WI38 (cell line): ENCODE measurements at regions not wholly inside any gene's neighbourhood (a gene's known extent, or its start where the extent isn't known, plus 50 kb on each side); places are given as distances from the start of the nearest gene placed in this dataset.

Experiments used
- H3K4me3 ChIP-seq: 2 replicates; pipeline ENCODE4 v1.5.1; 2011; ENCODE audit warnings: low read depth, mild to moderate bottlenecking, control low read depth, low read length
- TF ChIP-seq, protein P1 (sequence below): IDR thresholded peaks from 2 replicates; pipeline ENCODE4 v1.5.1; 2012; ENCODE audit warnings: low read depth, mild to moderate bottlenecking, control low read depth, low read length

DNA sequence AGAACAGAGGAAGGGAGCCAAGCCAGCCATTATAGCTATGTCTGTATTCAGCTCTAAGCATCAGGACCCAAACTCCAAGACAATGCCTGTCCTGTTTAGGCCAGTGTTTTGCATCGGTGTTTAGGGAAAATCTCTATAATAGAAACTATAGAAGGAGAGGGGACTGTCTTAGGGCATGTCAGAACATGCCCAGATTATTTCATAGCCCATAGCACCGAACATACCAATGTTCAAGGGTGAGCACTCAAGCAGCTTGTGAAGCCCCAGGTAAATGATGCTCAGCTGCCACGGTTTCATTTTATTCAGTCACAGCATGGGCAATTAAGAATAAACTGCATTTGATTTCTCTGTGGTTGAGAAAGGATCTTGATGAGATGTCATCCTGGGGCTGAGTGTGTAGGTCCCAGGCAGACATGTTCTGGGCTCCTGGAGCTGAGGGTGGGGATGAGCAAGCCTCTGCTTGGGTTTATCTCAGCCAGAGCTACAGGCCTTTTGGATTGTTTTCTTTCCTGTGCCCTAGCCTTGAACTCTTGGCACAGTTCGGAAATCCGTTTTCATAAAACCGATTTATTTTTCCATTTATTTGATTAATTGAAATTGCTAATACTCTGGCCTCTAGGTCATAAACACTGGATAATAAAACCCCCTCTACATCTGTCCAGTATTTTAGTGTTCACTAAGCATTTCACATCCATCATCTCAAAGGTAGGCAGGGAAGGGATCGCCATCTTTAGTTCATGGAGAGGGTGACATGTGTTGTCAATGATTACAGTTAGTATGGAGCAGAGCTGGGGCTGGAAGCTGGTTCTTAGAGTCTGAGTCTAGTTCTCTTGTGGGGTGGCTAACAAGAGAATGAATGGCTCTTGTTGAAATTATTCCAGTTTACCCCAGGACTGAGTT lies 290.7 kb upstream of the ASIC2 start:
- TF ChIP-seq, protein P1, sequence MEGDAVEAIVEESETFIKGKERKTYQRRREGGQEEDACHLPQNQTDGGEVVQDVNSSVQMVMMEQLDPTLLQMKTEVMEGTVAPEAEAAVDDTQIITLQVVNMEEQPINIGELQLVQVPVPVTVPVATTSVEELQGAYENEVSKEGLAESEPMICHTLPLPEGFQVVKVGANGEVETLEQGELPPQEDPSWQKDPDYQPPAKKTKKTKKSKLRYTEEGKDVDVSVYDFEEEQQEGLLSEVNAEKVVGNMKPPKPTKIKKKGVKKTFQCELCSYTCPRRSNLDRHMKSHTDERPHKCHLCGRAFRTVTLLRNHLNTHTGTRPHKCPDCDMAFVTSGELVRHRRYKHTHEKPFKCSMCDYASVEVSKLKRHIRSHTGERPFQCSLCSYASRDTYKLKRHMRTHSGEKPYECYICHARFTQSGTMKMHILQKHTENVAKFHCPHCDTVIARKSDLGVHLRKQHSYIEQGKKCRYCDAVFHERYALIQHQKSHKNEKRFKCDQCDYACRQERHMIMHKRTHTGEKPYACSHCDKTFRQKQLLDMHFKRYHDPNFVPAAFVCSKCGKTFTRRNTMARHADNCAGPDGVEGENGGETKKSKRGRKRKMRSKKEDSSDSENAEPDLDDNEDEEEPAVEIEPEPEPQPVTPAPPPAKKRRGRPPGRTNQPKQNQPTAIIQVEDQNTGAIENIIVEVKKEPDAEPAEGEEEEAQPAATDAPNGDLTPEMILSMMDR, result no peak
- H3K4me3 ChIP-seq, result no peak overlapping the region

DNA sequence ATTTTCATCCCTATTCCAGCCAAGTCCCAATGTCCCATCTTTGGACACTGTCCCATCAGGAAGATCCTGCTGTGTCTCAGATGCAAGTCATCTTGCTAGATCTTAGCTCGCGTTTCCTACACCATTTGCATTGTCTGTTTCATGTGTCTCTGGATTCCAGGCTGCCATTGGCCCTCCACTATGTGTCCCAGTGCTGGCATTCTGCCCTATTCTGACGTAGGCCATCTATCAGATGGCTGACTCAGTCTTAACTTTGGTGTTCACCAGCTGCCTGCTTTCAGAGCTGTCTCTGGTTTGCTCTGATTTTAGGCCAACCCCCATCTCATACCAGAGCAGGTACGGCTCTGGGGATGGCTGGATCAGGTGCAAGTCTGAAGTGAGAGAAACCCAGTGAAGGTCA lies 300.9 kb upstream of the ASIC2 start:
- TF ChIP-seq, protein P1, result no peak
- no peak overlapping the region for H3K4me3 ChIP-seq

DNA sequence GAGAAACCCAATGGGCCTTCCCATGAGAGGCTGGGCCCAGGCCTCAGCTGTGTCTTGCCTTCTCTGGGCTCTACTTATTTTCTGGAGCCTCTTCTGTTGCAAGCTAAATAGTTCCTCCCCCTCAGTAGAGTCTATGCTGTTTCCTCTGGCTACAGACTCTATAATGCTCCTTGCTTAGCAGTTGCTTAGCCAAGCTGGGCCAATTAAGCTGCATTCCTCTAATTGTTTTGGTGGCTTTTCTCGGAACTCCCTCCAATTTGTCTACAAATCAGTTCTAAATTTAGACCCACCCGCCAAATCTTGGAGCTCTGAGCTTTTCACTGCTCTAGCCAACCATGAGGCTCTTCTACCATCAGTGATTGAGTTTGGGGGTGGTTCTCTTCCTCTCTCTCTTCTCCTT lies 302.7 kb upstream of the ASIC2 start:
- H3K4me3 ChIP-seq, result no peak overlapping the region
- TF ChIP-seq, protein P1, result no peak

DNA sequence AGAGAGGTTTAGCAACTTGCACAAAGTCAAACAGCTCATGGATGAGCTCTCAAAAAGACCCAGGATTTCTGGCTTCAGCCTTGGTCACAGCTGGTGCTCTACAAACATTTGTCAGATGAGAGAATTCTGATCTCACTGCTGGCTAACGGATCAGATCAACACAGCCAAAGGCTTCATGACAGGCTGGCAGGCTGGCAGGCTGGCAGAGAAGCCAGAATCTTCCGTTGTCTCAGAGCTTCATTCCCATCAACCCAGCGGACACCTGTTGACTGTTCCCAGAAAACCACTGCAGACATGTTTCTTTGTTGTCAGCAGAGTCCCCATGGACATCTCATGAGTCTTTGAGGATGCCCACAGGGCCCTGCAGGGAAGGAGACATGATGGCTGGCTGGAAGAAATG lies 303.8 kb upstream of the ASIC2 start:
- no peak overlapping the region for H3K4me3 ChIP-seq
- TF ChIP-seq, protein P1, result no peak

DNA sequence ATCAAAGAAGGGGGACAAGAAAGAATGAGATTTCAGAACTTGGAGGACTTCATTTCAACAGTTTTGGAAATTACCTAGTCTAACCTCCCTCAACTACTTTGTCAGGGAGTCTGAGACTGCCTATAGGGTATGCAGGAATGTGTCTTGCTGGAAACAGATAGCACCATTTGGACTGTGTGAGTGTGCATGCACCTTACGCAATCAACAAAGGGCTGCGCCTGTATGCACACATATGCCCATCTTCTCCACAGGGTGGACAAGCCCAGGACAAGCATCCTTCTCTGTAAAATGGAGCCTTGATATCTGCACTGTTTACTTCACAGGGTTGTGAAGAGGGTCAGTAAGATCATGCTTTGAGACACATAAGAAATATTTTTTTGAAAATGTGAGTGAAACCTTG lies 305.7 kb upstream of the ASIC2 start:
- no peak overlapping the region for H3K4me3 ChIP-seq
- TF ChIP-seq, protein P1, result no peak

DNA sequence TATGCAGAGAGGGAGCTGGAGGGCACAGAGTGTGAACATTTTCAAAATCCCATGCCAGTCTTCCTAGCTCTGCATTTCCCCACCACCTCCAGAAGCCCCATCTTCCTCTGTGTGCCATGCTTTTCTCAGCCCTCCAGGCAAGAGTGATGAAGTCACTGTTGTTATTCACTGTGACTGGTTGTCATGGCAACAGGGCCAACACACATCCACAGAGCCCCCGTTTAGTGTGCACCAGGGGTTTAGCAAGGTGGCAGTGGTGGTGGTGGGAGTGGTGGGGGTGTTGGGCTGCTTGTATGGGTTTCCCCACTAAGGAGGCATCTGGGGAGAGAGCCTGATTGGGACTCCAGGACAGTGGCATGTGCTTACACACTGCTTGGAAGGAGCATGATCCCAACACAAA lies 309.9 kb upstream of the ASIC2 start:
- TF ChIP-seq, protein P1, result no peak

DNA sequence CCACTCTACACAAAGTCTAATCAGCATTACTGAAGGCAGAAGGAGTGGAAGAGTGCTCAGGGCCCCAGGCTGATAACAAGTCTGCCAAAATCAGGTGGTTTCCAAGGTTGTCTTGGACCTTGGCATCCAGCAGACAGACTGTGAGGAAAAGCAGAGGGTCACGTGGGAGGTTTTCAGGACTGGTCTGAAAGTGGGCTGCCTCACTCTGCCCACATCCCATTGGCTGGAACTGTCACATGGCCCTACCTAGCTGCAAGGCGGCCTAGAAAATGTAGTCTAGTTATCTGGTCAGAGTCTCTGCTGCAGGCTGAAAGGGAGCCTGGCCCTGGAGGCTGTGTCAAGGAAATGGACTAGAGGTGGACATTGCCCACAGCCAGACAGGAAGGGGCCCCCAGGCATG lies 310.7 kb upstream of the ASIC2 start:
- no peak overlapping the region for H3K4me3 ChIP-seq
- TF ChIP-seq, protein P1, result no peak

More for the DNA sequence above, 309.9 kb upstream of the ASIC2 start:
- H3K4me3 ChIP-seq, result no peak overlapping the region
